A549 (cell line): ENCODE measurements at regions not wholly inside any gene's neighbourhood (a gene's known extent, or its start where the extent isn't known, plus 50 kb on each side); places are given as distances from the start of the nearest gene placed in this dataset.

Experiments used
- CEBPB ChIP-seq, 2 experiments: fragments of >200 bp in 1 of 2; sonication (Bioruptor Twin) in 1 of 2; formaldehyde crosslinking in 1 of 2; IDR thresholded peaks; 2 replicates each; pipeline ENCODE4 v1.6.1; 2012 to 2016
- EP300 ChIP-seq, 2 experiments: fragments of >200 bp; sonication (Bioruptor Twin); formaldehyde crosslinking; IDR thresholded peaks; 2 replicates in 1 of 2; 3 replicates in 1 of 2; pipeline ENCODE4 v1.6.1; 2016 to 2017
- POLR2A ChIP-seq: IDR thresholded peaks from 2 replicates; pipeline ENCODE4 v1.6.1; 2012; ENCODE audit warnings: mild to moderate bottlenecking, low read length
- POLR2AphosphoS2 ChIP-seq: conservative IDR thresholded peaks from 2 replicates; pipeline ENCODE4 v1.6.1; 2012; ENCODE audit warnings: low read length, improper control_type of control experiment, inconsistent platforms
- RAD21 ChIP-seq, 2 experiments: fragments of >200 bp in 1 of 2; sonication (Bioruptor Twin) in 1 of 2; formaldehyde crosslinking in 1 of 2; IDR thresholded peaks in 1 of 2; conservative IDR thresholded peaks in 1 of 2; 2 replicates in 1 of 2; 3 replicates in 1 of 2; pipeline ENCODE4 v1.6.1; 2012 to 2018; ENCODE audit warnings: inconsistent platforms in 1 of 2
- TF ChIP-seq, protein P1 (sequence below): fragments of >200 bp; sonication (Bioruptor Twin); formaldehyde crosslinking; IDR thresholded peaks from 3 replicates; pipeline ENCODE4 v1.5.1; 2016
- TF ChIP-seq, protein P2 (sequence below): fragments of 200-600 bp; sonication (generic); IDR thresholded peaks from 2 replicates; pipeline ENCODE4 v1.6.1; 2016; ENCODE audit warnings: antibody characterized with exemption, mild to moderate bottlenecking, moderate library complexity

DNA sequence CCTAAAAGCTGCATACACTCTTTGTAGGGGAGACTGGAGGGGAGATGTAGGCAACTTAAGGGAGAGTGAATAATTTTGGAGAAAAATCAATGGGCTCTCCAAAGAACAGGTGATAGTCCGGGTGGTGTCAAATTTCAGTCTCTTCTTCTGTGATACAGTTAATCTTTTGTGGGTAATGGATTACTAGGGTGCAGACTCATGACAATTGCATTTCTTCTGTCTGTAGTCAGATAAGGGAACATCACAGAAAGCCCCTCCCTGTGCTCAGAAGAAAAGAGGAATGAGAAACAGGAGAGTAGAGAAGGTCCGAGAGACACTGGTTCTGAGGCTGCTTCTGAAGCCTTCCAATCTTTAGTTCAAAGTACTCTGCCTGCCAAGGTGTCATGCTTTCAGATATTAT is 1140.7 kb upstream of the LRRN3 start:
- TF ChIP-seq, protein P1, sequence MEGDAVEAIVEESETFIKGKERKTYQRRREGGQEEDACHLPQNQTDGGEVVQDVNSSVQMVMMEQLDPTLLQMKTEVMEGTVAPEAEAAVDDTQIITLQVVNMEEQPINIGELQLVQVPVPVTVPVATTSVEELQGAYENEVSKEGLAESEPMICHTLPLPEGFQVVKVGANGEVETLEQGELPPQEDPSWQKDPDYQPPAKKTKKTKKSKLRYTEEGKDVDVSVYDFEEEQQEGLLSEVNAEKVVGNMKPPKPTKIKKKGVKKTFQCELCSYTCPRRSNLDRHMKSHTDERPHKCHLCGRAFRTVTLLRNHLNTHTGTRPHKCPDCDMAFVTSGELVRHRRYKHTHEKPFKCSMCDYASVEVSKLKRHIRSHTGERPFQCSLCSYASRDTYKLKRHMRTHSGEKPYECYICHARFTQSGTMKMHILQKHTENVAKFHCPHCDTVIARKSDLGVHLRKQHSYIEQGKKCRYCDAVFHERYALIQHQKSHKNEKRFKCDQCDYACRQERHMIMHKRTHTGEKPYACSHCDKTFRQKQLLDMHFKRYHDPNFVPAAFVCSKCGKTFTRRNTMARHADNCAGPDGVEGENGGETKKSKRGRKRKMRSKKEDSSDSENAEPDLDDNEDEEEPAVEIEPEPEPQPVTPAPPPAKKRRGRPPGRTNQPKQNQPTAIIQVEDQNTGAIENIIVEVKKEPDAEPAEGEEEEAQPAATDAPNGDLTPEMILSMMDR = no peak
- TF ChIP-seq RAD21 (conservative IDR thresholded peaks at IDR 0.05 in 1 of 2, IDR thresholded peaks at IDR 0.05 in 1 of 2) (no peak), POLR2AphosphoS2 (no peak), CEBPB (IDR thresholded peaks at IDR 0.05) (no peak), POLR2A (no peak), EP300 (IDR thresholded peaks at IDR 0.05) (no peak)
- TF ChIP-seq, protein P2, sequence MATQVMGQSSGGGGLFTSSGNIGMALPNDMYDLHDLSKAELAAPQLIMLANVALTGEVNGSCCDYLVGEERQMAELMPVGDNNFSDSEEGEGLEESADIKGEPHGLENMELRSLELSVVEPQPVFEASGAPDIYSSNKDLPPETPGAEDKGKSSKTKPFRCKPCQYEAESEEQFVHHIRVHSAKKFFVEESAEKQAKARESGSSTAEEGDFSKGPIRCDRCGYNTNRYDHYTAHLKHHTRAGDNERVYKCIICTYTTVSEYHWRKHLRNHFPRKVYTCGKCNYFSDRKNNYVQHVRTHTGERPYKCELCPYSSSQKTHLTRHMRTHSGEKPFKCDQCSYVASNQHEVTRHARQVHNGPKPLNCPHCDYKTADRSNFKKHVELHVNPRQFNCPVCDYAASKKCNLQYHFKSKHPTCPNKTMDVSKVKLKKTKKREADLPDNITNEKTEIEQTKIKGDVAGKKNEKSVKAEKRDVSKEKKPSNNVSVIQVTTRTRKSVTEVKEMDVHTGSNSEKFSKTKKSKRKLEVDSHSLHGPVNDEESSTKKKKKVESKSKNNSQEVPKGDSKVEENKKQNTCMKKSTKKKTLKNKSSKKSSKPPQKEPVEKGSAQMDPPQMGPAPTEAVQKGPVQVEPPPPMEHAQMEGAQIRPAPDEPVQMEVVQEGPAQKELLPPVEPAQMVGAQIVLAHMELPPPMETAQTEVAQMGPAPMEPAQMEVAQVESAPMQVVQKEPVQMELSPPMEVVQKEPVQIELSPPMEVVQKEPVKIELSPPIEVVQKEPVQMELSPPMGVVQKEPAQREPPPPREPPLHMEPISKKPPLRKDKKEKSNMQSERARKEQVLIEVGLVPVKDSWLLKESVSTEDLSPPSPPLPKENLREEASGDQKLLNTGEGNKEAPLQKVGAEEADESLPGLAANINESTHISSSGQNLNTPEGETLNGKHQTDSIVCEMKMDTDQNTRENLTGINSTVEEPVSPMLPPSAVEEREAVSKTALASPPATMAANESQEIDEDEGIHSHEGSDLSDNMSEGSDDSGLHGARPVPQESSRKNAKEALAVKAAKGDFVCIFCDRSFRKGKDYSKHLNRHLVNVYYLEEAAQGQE = no peak
